GM12872 (cell line): ENCODE measurements at regions not wholly inside any gene's neighbourhood (a gene's known extent, or its start where the extent isn't known, plus 50 kb on each side); places are given as distances from the start of the nearest gene placed in this dataset.

Experiments used
- TF ChIP-seq, protein P1 (sequence below): IDR thresholded peaks from 3 replicates; pipeline ENCODE4 v1.5.1; 2011; ENCODE audit warnings: low read depth, mild to moderate bottlenecking, low read length, moderate library complexity; ENCODE audit not compliant: insufficient read depth

- TF ChIP-seq, protein P1, sequence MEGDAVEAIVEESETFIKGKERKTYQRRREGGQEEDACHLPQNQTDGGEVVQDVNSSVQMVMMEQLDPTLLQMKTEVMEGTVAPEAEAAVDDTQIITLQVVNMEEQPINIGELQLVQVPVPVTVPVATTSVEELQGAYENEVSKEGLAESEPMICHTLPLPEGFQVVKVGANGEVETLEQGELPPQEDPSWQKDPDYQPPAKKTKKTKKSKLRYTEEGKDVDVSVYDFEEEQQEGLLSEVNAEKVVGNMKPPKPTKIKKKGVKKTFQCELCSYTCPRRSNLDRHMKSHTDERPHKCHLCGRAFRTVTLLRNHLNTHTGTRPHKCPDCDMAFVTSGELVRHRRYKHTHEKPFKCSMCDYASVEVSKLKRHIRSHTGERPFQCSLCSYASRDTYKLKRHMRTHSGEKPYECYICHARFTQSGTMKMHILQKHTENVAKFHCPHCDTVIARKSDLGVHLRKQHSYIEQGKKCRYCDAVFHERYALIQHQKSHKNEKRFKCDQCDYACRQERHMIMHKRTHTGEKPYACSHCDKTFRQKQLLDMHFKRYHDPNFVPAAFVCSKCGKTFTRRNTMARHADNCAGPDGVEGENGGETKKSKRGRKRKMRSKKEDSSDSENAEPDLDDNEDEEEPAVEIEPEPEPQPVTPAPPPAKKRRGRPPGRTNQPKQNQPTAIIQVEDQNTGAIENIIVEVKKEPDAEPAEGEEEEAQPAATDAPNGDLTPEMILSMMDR, result no peak
Measured at GRCh38 chr6:97456070-97456469, 173.1 kb upstream of the MMS22L start.

DNA sequence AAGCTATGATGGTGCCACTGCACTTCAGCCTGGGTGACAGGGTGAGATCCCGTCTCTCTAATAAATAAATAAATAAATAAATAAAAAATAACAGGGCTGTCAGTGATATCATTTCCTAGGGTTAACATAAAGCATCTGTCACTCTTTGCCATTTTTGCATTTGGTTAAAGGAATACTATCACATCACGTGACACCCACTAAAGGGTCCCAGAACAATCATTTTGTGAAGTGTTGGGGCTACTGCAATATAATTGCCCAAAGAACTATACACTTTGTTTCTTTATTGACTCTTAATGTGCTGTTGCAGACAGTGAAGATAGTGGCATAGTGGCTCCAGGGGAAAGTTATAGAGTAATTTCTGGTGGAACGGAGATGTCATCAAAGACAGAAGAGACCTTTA, 176.5 kb upstream of the MMS22L start:
- TF ChIP-seq, protein P1, result no peak

GRCh38 chr6:97459986-97460385, 177.0 kb upstream of the MMS22L start:
- TF ChIP-seq, protein P1, result no peak

GRCh38 chr6:97460394-97461080, 177.5 kb upstream of the MMS22L start:
- TF ChIP-seq, protein P1, result no peak

DNA sequence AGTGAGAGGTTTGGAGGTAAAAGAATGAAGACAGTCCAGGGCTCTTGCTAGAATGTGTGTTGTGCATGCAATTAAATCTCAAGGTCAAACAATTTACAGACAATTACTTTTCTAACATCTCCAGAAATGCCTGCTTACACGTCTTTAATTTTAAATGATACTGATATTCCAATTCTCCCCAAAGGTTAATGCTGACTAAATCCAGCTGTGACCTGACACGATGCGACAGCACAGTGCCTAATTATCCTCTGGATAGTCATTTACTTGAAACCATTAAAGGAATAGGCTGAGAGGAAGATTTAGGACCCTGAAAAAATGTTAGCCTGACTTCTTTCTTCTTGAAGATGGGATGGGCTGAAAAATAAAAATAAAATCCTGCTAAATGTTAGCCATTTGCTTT, 178.2 kb upstream of the MMS22L start:
- TF ChIP-seq, protein P1, result no peak

DNA sequence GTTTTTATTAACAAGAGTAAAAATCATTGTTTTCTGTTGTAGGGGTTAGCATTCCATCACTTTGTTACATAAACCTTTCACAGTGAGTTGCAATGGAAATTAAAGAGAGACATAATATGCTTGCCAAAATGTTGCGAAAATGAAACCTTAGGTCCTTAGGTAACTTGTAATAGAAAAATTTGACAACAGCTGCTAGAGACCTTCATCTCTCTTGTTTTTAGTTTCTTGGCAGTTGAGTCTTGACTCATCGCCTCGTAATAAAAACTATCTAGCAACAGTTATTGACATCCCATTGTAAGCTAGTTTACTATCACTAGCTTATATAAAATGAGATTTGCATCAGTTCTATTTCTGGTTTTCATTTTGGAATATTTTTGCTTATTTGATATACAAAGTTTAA, 179.0 kb upstream of the MMS22L start:
- TF ChIP-seq, protein P1, result no peak

GRCh38 chr6:97462938-97463598, 180.1 kb upstream of the MMS22L start:
- TF ChIP-seq, protein P1, result no peak
